HG02571 (cell line): ENCODE measurements at regions not wholly inside any gene's neighbourhood (a gene's known extent, or its start where the extent isn't known, plus 50 kb on each side); places are given as distances from the start of the nearest gene placed in this dataset.
"Not testable (repeated sequence)": the region's sequence is repeated elsewhere in the genome, so short reads cannot be mapped to it uniquely, and the experiment has no call there.

Experiments used
- ATAC-seq: cut with Tn5 transposase; IDR thresholded peaks from one replicate; pipeline ENCODE4 v1.9.1; 2021; ENCODE audit warnings: mild to moderate bottlenecking, moderate library complexity; ENCODE audit not compliant: unreplicated experiment

GRCh38 chr10:17538941-17539340 lies 78.2 kb downstream of the HACD1 start:
- ATAC-seq = no peak

GRCh38 chr10:17537281-17537680 lies 79.9 kb downstream of the HACD1 start:
- ATAC-seq = no peak

GRCh38 chr10:17536221-17536620 lies 81.0 kb downstream of the HACD1 start:
- no peak for ATAC-seq

- no peak for ATAC-seq
Measured at GRCh38 chr10:17533731-17534130, 79.3 kb upstream of the ST8SIA6 start.

- ATAC-seq = no peak
Measured at GRCh38 chr10:17528306-17528862, 74.0 kb upstream of the ST8SIA6 start.

GRCh38 chr10:17527514-17528146 lies 73.2 kb upstream of the ST8SIA6 start:
- ATAC-seq = no peak

- not testable (repeated sequence) for ATAC-seq
Measured at GRCh38 chr10:17526571-17526970, 72.2 kb upstream of the ST8SIA6 start.

- ATAC-seq = no peak
Measured at GRCh38 chr10:17523917-17524316, 69.5 kb upstream of the ST8SIA6 start.

GRCh38 chr10:17523246-17523753 lies 68.9 kb upstream of the ST8SIA6 start:
- no peak for ATAC-seq

- ATAC-seq = not testable (repeated sequence)
Measured at GRCh38 chr10:17522269-17522668, 67.9 kb upstream of the ST8SIA6 start.

- no peak for ATAC-seq
Measured at GRCh38 chr10:17519457-17519856, 65.1 kb upstream of the ST8SIA6 start.

- ATAC-seq = no peak
Measured at GRCh38 chr10:17518338-17518737, 63.9 kb upstream of the ST8SIA6 start.

GRCh38 chr10:17516376-17516775 lies 62.0 kb upstream of the ST8SIA6 start:
- no peak for ATAC-seq

- no peak for ATAC-seq
Measured at GRCh38 chr10:17512341-17513001, 58.1 kb upstream of the ST8SIA6 start.

GRCh38 chr10:17510242-17510908 lies 56.0 kb upstream of the ST8SIA6 start:
- peak; percentile 67 for ATAC-seq

GRCh38 chr10:17507538-17507937 lies 53.1 kb upstream of the ST8SIA6 start:
- no peak for ATAC-seq

- ATAC-seq = no peak
Measured at GRCh38 chr10:17506856-17507471, 52.6 kb upstream of the ST8SIA6 start.

GRCh38 chr10:17506390-17506789 lies 52.0 kb upstream of the ST8SIA6 start:
- no peak for ATAC-seq

- no peak for ATAC-seq
Measured at GRCh38 chr10:17504547-17505245, 50.3 kb upstream of the ST8SIA6 start.
